ENCODE measurements at regions not wholly inside any gene's neighbourhood (a gene's known extent, or its start where the extent isn't known, plus 50 kb on each side); places are given as distances from the start of the nearest gene placed in this dataset.

DNA sequence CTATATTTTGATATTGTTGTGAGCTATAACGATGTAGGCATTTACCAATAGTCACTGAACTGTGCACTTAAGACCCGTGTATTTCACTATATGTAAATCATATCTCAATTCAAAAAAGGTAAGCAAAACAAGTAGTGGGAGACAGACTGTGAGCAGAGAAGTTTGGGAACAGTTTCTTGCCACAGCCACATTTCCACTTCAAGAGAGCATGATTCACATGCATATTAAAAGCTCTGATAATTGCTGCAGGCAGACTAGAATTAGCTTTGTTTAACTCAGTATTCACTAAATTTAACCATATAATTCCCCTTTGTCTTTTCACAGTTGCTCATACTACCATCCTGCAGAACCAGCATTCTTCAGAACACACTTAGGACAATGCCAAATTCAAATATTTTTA is 168.4 kb upstream of the ZNF385D start:
- TF ChIP-seq POLR2A (IDR thresholded peaks at IDR 0.05) (no peak), POLR2AphosphoS5 (IDR thresholded peaks at IDR 0.05) (no peak)
- TF ChIP-seq, protein P1, sequence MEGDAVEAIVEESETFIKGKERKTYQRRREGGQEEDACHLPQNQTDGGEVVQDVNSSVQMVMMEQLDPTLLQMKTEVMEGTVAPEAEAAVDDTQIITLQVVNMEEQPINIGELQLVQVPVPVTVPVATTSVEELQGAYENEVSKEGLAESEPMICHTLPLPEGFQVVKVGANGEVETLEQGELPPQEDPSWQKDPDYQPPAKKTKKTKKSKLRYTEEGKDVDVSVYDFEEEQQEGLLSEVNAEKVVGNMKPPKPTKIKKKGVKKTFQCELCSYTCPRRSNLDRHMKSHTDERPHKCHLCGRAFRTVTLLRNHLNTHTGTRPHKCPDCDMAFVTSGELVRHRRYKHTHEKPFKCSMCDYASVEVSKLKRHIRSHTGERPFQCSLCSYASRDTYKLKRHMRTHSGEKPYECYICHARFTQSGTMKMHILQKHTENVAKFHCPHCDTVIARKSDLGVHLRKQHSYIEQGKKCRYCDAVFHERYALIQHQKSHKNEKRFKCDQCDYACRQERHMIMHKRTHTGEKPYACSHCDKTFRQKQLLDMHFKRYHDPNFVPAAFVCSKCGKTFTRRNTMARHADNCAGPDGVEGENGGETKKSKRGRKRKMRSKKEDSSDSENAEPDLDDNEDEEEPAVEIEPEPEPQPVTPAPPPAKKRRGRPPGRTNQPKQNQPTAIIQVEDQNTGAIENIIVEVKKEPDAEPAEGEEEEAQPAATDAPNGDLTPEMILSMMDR (IDR thresholded peaks at IDR 0.05) = no peak

Measured in gastroesophageal sphincter (tissue), 3 donors.